Daoy (cell line): ENCODE measurements at regions not wholly inside any gene's neighbourhood (a gene's known extent, or its start where the extent isn't known, plus 50 kb on each side); places are given as distances from the start of the nearest gene placed in this dataset.

Experiments
- DNase-seq: peaks from one replicate; pipeline ENCODE4 v3.0.0-alpha.2; 2015; ENCODE audit warnings: low read depth

- peak; percentile 21 for DNase-seq
These were observed 857.4 kb downstream of the USP25 start for GRCh38 chr21:16587141-16587581.

DNA sequence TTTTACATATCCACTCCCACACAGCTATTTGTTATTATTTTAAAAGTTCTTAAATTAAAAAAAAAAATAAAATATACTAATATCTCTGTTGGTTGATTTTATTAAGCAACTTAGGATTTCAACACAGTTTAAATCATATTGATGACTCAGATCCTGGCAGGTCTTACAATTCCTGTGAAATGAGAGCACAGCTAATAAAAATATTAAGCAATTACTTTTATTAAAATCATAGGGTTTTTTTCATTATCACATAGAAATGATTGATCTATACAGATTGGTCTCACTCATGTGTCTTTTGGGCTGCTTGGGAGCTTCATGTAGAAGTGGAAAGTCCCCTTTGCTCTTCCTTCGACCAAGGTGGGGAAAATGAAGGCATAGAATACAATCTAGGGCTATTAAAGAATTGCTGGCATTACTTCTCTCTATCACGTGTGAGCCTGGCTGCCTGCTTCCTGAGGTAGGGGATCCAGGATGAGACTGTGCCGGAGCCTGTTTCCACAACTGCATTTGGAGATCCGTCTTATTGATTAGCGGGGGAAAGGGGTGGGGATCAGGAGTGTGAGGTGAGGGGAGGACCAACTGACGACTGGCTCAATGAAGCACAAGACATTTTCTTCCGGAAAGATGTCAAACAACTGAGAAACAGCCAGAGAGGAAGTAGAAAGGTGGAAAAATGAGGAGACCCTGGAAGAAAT, 858.0 kb downstream of the USP25 start:
- DNase-seq, result no peak

GRCh38 chr21:16588433-16588860, 858.7 kb downstream of the USP25 start:
- DNase-seq, result peak; percentile 62

- no peak for DNase-seq
These were observed 859.5 kb downstream of the USP25 start for GRCh38 chr21:16589006-16589898.

DNA sequence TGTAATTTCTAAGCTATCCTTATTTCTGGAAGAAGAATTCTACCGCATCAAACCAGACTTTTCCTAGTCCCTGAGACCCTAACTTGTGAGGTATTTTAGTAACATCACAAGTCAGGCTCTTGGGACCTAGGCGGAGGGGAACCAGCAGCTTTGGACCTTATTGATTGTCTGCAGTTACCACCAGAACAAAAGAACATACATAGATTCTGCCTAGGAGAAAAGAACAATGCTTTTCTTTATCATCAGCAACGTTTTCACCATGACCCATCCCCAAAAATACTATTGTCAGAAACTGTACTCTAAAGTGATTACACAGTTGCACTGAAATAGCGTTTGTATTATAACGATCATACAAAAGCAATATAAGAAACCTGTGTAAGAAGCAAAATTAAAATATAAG, 860.4 kb downstream of the USP25 start:
- no peak for DNase-seq

- DNase-seq, result no peak
These were observed 861.0 kb downstream of the USP25 start for GRCh38 chr21:16590641-16591292.

DNA sequence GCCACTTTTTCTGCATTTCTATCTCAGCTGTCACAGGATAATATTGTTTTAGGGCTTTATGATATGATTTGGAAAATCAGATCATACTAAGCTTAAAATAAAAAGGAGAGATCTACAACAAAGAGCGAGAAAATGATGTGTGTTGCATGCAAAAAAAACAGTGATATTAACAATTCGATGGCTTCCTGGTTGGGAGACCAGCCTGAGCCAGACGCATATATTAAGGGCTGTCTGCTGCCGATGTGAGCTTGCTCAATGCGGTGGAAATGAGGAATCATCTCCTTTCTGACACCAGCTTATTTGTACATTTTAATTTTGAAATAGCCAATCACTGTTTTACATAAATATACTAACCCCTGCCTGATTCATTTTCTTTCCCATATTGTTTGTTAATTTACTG, 862.6 kb downstream of the USP25 start:
- no peak for DNase-seq

DNA sequence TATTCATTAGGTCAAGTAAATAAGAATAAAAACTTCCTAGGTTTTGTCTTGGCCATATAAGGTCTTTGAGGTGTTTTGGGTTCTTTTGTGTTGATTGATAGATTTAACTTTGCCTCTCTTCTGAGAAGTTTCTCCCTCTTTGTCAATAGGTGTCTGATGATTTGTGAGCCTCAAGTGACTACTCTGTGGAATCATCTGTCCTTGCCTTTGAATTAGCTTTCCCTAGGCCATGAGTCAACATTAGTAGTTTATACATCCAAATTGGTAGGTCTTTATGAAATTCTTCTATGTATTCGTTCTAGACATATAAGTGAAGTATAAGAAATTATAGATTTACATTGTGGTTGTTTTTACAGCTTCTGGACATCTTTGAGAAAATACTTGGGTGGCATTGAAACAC, 864.4 kb downstream of the USP25 start:
- DNase-seq, result no peak

GRCh38 chr21:16596369-16596768, 866.6 kb downstream of the USP25 start:
- DNase-seq, result no peak

- no peak for DNase-seq
These were observed 868.0 kb downstream of the USP25 start for GRCh38 chr21:16597753-16598152.

- DNase-seq, result no peak
These were observed 875.8 kb downstream of the USP25 start for GRCh38 chr21:16605597-16605996.

DNA sequence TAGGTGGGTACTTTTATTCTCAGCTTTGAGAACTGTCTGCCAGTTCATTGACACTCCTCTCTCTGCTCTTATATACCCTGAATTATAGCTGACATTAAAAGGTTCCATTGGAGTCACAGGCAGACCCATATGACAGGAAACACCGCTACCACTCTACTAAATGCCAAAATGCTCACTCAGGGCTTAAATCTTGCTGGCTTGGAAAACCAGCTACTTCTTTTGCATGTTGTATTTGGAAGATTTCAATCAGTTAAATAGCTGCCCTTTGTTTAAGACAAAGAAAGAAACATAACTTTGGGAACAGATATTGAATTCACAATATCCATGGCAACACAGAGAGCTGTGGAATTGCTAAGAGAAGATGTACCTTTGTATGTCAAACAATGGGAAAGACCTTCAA, 876.5 kb downstream of the USP25 start:
- no peak for DNase-seq

DNA sequence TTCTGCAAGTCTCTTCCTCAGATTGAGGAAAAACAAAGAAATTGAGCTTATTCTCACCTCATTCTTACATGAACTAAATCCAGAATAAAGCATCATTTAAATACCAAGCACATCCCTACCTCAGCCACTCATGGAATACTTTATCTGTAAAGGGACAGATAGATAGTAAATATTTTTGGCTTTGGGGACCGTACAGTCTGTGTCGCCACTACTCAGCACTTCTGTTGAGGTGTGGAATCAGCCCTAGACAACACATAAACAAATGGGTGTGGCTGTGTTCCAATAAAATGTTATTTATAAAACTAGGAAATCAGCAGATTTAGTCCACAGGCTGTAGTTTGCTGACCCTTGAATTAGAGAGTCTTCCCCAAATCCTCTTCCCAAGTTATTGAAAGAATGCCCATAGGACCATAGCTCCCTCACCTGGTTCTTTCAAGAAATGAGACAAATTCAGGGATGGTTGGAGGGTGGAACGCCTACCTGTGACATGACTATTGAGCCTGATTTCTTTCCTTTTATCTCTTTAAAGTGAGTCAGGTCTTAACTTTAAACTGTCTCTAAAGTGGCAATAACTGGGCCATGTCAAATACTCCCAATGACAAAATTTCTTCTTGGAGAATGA, 878.5 kb downstream of the USP25 start:
- DNase-seq, result no peak

GRCh38 chr21:16619281-16619680, 889.5 kb downstream of the USP25 start:
- DNase-seq, result no peak

DNA sequence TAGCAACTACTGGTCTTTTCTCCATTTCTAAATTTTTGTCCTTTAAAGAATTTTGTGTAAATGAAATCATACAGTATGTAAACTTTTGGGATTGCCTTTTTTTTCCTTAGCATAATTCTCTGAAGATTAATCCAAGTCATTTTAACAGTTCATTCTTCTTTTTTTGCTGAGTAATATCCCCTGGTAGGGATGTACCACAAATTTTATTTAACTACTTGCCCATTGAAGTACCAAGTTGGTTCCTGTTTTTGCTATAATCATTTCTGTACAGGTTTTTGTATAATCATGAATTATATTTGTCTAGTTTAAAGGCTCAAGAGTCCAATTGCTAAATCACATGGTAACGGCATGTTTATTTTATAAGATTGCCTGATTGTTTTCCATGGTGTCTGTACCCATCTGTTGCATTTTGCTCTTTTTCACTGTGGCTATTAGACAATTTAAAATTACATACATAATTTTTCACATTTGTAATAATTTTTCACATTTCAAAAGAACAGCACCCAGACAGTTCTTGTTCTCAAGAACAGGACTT, 891.1 kb downstream of the USP25 start:
- DNase-seq, result no peak

- no peak for DNase-seq
These were observed 888.2 kb upstream of the CXADR start for GRCh38 chr21:16624479-16625118.

GRCh38 chr21:16625491-16625890, 887.4 kb upstream of the CXADR start:
- no peak for DNase-seq

GRCh38 chr21:16633831-16634459, 878.9 kb upstream of the CXADR start:
- no peak for DNase-seq

GRCh38 chr21:16634515-16634914, 878.3 kb upstream of the CXADR start:
- DNase-seq, result no peak

- no peak for DNase-seq
These were observed 872.4 kb upstream of the CXADR start for GRCh38 chr21:16640297-16641027.
